K562 (cell line): ENCODE measurements at regions not wholly inside any gene's neighbourhood (a gene's known extent, or its start where the extent isn't known, plus 50 kb on each side); places are given as distances from the start of the nearest gene placed in this dataset.
A peak's percentile ranks its signal among the peaks of the same experiment; 100 is the strongest.

ENCODE experiments used
- CCAR2 ChIP-seq: fragments of 200-400 bp; formaldehyde crosslinking; IDR thresholded peaks from 2 replicates; pipeline ENCODE4 v1.6.1; 2017; ENCODE audit warnings: mild to moderate bottlenecking, low read depth, low read length
- FOSL1 ChIP-seq: fragments of 200-800 bp; sonication (Bioruptor generic); conservative IDR thresholded peaks from 2 replicates; pipeline ENCODE4 v1.6.1; 2016; ENCODE audit warnings: missing genetic modification characterization, missing compliant biosample characterization
- FOXA1 ChIP-seq: fragments of 450-650 bp; IDR thresholded peaks from 2 replicates; pipeline ENCODE4 v1.6.1; 2016; ENCODE audit warnings: mild to moderate bottlenecking, borderline replicate concordance
- FOXA3 ChIP-seq, 2 experiments: fragments of 450-650 bp in 1 of 2; sonication (generic) in 1 of 2; formaldehyde crosslinking; IDR thresholded peaks in 1 of 2; conservative IDR thresholded peaks in 1 of 2; 2 replicates each; pipeline versions ENCODE4 v1.4.0 to v1.8.0; 2020 to 2022; ENCODE audit warnings: mild to moderate bottlenecking in 2 of 2, missing genetic modification reagents in 1 of 2
- FOXK1 ChIP-seq: sonication (generic); formaldehyde crosslinking; IDR thresholded peaks from 2 replicates; pipeline ENCODE4 v1.8.0; 2022; ENCODE audit warnings: missing genetic modification reagents, mild to moderate bottlenecking, borderline replicate concordance
- HDAC2 ChIP-seq: fragments of 450-650 bp; IDR thresholded peaks from 2 replicates; pipeline ENCODE4 v1.6.1; 2016; ENCODE audit warnings: mild to moderate bottlenecking
- JUN ChIP-seq, 2 experiments: sonication (generic) in 1 of 2; formaldehyde crosslinking in 1 of 2; IDR thresholded peaks; 2 replicates each; pipeline versions ENCODE4 v1.6.1 to v1.8.0; 2012 to 2022; ENCODE audit warnings: borderline replicate concordance in 2 of 2, mild to moderate bottlenecking in 2 of 2, improper control_type of control experiment in 1 of 2, low read depth in 1 of 2, low read length in 1 of 2, missing genetic modification reagents in 1 of 2
- KDM2B ChIP-seq: fragments of 250-450 bp; sonication (Bioruptor Pico); IDR thresholded peaks from 2 replicates; pipeline ENCODE4 v1.8.0; 2021; ENCODE audit warnings: mild to moderate bottlenecking, moderate library complexity
- NR2F6 ChIP-seq: fragments of 450-650 bp; formaldehyde crosslinking; IDR thresholded peaks from 2 replicates; pipeline ENCODE4 v1.4.0; 2020; ENCODE audit warnings: mild to moderate bottlenecking
- POLR2B ChIP-seq: fragments of 450-650 bp; IDR thresholded peaks from 2 replicates; pipeline ENCODE4 v1.6.1; 2018; ENCODE audit warnings: low read depth; ENCODE audit not compliant: partially characterized antibody
- POLR2H ChIP-seq: IDR thresholded peaks from 2 replicates; pipeline ENCODE4 v1.6.1; 2016; ENCODE audit warnings: missing genetic modification characterization, low read depth, mild to moderate bottlenecking, control low read depth, missing compliant biosample characterization, moderate library complexity
- SIN3B ChIP-seq: fragments of 450-650 bp; IDR thresholded peaks from 2 replicates; pipeline ENCODE4 v1.6.1; 2017; ENCODE audit warnings: low read depth, mild to moderate bottlenecking, moderate library complexity
- SMAD2 ChIP-seq: fragments of 150-350 bp; IDR thresholded peaks from 2 replicates; pipeline ENCODE4 v1.6.1; 2014; ENCODE audit warnings: low read depth, mild to moderate bottlenecking, low read length
- SRSF3 ChIP-seq: fragments of 200-400 bp; formaldehyde crosslinking; IDR thresholded peaks from 2 replicates; pipeline ENCODE4 v1.6.1; 2016; ENCODE audit warnings: mild to moderate bottlenecking, low read length, moderate library complexity; ENCODE audit not compliant: insufficient read depth
- ZNF584 ChIP-seq: fragments of 200-800 bp; sonication (Bioruptor generic); IDR thresholded peaks from 2 replicates; pipeline ENCODE4 v1.6.1; 2016; ENCODE audit warnings: low read depth, mild to moderate bottlenecking, missing genetic modification characterization, missing compliant biosample characterization
- TF ChIP-seq, protein P1 (sequence below): fragments of 250-450 bp; sonication (Bioruptor Pico); IDR thresholded peaks from 2 replicates; pipeline ENCODE4 v1.8.0; 2022; ENCODE audit warnings: moderate library complexity, mild to moderate bottlenecking, inconsistent platforms
- TF ChIP-seq, protein P2 (sequence below): fragments of 450-650 bp; IDR thresholded peaks from 2 replicates; pipeline ENCODE4 v1.6.1; 2018; ENCODE audit not compliant: partially characterized antibody
- TF ChIP-seq, protein P3 (sequence below): sonication (generic); formaldehyde crosslinking; IDR thresholded peaks from 2 replicates; pipeline ENCODE4 v1.8.1; 2022; ENCODE audit warnings: missing genetic modification reagents
- TF ChIP-seq, protein P4 (sequence below): fragments of 450-650 bp; formaldehyde crosslinking; IDR thresholded peaks from 2 replicates; pipeline ENCODE4 v1.4.0; 2022; ENCODE audit warnings: missing genetic modification characterization

DNA sequence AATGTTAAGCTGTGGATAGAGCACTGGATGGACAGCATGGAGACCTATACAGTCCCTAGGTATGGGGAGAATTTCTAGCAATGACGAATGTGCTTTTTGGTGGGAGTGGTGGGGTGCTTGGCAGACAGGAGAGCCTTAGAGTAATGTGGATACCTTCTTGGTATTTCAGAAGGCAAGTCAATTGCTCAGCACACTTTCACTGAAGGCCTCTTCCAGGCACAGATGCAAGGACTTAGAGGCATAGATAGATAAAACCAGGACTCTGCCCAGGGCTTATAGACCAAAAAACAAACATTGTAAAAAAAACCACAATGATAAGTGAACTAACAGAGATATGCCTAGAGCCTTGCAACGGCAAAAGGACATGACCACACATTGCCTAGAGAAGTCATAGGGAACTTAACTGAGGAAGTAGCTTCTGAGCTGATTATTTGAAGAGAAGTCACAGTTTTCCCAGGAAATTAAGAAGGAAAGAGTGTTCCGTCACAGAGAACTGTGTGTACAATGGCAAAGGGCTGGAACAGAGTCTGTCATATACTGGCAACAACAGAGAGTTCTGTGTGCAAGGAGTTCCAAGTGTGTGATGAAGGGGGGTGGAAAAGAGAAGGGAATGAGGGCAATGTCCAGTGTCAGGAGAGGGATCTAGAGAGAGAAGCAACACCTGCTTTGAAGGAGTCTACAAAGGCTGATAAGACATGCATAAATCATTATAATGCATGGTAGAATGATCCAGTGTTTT lies 65.9 kb upstream of the PICALM start (continued):
- TF ChIP-seq, protein P1, sequence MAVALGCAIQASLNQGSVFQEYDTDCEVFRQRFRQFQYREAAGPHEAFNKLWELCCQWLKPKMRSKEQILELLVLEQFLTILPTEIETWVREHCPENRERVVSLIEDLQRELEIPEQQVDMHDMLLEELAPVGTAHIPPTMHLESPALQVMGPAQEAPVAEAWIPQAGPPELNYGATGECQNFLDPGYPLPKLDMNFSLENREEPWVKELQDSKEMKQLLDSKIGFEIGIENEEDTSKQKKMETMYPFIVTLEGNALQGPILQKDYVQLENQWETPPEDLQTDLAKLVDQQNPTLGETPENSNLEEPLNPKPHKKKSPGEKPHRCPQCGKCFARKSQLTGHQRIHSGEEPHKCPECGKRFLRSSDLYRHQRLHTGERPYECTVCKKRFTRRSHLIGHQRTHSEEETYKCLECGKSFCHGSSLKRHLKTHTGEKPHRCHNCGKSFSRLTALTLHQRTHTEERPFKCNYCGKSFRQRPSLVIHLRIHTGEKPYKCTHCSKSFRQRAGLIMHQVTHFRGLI (CRISPR knock-in tag): 0 out of 2 replicates have a peak, but pooled peaks have one; percentile 56
- no peak for TF ChIP-seq KDM2B (CRISPR knock-in tag)
- no peak for TF ChIP-seq CCAR2
- TF ChIP-seq SRSF3: no peak
- peak; percentile 44; the same call in 1 of the 2 replicates for TF ChIP-seq FOSL1 (tag)
- peak; percentile 55 for TF ChIP-seq HDAC2
- no peak for TF ChIP-seq SIN3B
- TF ChIP-seq, protein P2, sequence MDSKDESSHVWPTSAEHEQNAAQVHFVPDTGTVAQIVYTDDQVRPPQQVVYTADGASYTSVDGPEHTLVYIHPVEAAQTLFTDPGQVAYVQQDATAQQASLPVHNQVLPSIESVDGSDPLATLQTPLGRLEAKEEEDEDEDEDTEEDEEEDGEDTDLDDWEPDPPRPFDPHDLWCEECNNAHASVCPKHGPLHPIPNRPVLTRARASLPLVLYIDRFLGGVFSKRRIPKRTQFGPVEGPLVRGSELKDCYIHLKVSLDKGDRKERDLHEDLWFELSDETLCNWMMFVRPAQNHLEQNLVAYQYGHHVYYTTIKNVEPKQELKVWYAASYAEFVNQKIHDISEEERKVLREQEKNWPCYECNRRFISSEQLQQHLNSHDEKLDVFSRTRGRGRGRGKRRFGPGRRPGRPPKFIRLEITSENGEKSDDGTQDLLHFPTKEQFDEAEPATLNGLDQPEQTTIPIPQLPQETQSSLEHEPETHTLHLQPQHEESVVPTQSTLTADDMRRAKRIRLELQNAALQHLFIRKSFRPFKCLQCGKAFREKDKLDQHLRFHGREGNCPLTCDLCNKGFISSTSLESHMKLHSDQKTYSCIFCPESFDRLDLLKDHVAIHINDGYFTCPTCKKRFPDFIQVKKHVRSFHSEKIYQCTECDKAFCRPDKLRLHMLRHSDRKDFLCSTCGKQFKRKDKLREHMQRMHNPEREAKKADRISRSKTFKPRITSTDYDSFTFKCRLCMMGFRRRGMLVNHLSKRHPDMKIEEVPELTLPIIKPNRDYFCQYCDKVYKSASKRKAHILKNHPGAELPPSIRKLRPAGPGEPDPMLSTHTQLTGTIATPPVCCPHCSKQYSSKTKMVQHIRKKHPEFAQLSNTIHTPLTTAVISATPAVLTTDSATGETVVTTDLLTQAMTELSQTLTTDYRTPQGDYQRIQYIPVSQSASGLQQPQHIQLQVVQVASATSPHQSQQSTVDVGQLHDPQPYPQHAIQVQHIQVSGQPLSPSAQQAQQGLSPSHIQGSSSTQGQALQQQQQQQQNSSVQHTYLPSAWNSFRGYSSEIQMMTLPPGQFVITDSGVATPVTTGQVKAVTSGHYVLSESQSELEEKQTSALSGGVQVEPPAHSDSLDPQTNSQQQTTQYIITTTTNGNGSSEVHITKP: peak; percentile 39
- TF ChIP-seq POLR2H: peak; percentile 34; the same call in 1 of the 2 replicates
- no peak for TF ChIP-seq JUN (IDR thresholded peaks at IDR 0.05; ENCODE audit: borderline replicate concordance, low read depth, low read length)
- no peak for TF ChIP-seq JUN (CRISPR knock-in tag; IDR thresholded peaks at IDR 0.05; ENCODE audit: borderline replicate concordance)
- no peak for TF ChIP-seq FOXK1 (CRISPR knock-in tag)
- TF ChIP-seq ZNF584 (CRISPR knock-in tag): 0 out of 2 replicates have a peak, but pooled peaks have one; percentile 3
- TF ChIP-seq SMAD2: no peak
- TF ChIP-seq, protein P3, sequence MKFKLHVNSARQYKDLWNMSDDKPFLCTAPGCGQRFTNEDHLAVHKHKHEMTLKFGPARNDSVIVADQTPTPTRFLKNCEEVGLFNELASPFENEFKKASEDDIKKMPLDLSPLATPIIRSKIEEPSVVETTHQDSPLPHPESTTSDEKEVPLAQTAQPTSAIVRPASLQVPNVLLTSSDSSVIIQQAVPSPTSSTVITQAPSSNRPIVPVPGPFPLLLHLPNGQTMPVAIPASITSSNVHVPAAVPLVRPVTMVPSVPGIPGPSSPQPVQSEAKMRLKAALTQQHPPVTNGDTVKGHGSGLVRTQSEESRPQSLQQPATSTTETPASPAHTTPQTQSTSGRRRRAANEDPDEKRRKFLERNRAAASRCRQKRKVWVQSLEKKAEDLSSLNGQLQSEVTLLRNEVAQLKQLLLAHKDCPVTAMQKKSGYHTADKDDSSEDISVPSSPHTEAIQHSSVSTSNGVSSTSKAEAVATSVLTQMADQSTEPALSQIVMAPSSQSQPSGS (CRISPR knock-in tag): no peak
- TF ChIP-seq, protein P4, sequence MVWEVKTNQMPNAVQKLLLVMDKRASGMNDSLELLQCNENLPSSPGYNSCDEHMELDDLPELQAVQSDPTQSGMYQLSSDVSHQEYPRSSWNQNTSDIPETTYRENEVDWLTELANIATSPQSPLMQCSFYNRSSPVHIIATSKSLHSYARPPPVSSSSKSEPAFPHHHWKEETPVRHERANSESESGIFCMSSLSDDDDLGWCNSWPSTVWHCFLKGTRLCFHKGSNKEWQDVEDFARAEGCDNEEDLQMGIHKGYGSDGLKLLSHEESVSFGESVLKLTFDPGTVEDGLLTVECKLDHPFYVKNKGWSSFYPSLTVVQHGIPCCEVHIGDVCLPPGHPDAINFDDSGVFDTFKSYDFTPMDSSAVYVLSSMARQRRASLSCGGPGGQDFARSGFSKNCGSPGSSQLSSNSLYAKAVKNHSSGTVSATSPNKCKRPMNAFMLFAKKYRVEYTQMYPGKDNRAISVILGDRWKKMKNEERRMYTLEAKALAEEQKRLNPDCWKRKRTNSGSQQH (CRISPR knock-in tag): 0 out of 2 replicates have a peak, but pooled peaks have one; percentile 54
- TF ChIP-seq NR2F6: no peak
- peak; percentile 35 for TF ChIP-seq POLR2B
- TF ChIP-seq FOXA1: peak; percentile 85
- peak; percentile 68 to 92; a peak in 3 of 4 replicates for TF ChIP-seq FOXA3 (CRISPR knock-in tag; conservative IDR thresholded peaks at IDR 0.05 in 1 of 2, IDR thresholded peaks at IDR 0.05 in 1 of 2)
